H1 (cell line): ENCODE measurements at regions not wholly inside any gene's neighbourhood (a gene's known extent, or its start where the extent isn't known, plus 50 kb on each side); places are given as distances from the start of the nearest gene placed in this dataset.

Experiments
- CTCF ChIA-PET: fragments of 300-600 bp; sonication (Branson Sonifier 250); formaldehyde crosslinking; loops from one replicate; lab custom pipeline; 2021; ENCODE audit not compliant: partially characterized antibody; lab: Charles Lee
- POLR2A ChIA-PET: fragments of 300-600 bp; sonication (Branson Sonifier 250); formaldehyde crosslinking; loops from one replicate; lab custom pipeline; 2021; ENCODE audit warnings: inconsistent platforms; ENCODE audit not compliant: partially characterized antibody; lab: Charles Lee
- DNase-seq, 2 experiments: peaks; one replicate each; pipeline versions ENCODE4 v3.0.0 to v3.0.0-alpha.2; 2010 to 2022; ENCODE audit warnings: low spot score in 2 of 2, low read depth in 1 of 2, mixed read lengths in 1 of 2
- FAIRE-seq: peaks from 2 replicates; lab custom pipeline; 2011; peaks lifted over from hg19 to GRCh38; lab: Jason Lieb, UNC
- H2AFZ ChIP-seq: 2 replicates; pipeline ENCODE4 v1.8.1; 2012; ENCODE audit warnings: low read length, inconsistent platforms
- H2AK5ac ChIP-seq: 2 replicates; pipeline ENCODE4 v1.6.1; 2013; ENCODE audit warnings: low read depth, low read length
- H2BK120ac ChIP-seq: replicated peaks from 2 replicates; pipeline ENCODE3; 2013; ENCODE audit warnings: low read depth, low read length, inconsistent platforms
- H2BK12ac ChIP-seq: 2 replicates; pipeline ENCODE4 v1.6.1; 2013; ENCODE audit warnings: low read depth, low read length
- H2BK15ac ChIP-seq: 2 replicates; pipeline ENCODE4 v1.6.1; 2013; ENCODE audit warnings: low read length
- H2BK20ac ChIP-seq: 2 replicates; pipeline ENCODE4 v1.6.1; 2013; ENCODE audit warnings: low read length
- H2BK5ac ChIP-seq: 2 replicates; pipeline ENCODE4 v1.6.1; 2013; ENCODE audit warnings: low read depth, low read length
- H3K14ac ChIP-seq: 2 replicates; pipeline ENCODE4 v1.6.1; 2013; ENCODE audit warnings: inconsistent platforms; ENCODE audit not compliant: insufficient read length
- H3K18ac ChIP-seq: 2 replicates; pipeline ENCODE4 v1.6.1; 2013; ENCODE audit warnings: low read length; ENCODE audit errors: extremely low read depth
- H3K23ac ChIP-seq: 2 replicates; pipeline ENCODE4 v1.6.1; 2013; ENCODE audit warnings: inconsistent platforms; ENCODE audit not compliant: insufficient read length
- H3K23me2 ChIP-seq: 2 replicates; pipeline ENCODE4 v1.6.1; 2013; ENCODE audit warnings: low read depth, low read length
- H3K27ac ChIP-seq: 2 replicates; pipeline ENCODE4 v1.6.1; 2011; ENCODE audit warnings: low read depth, low read length, inconsistent platforms
- H3K27me3 ChIP-seq, 4 experiments: replicated peaks in 1 of 4; 1 replicate in 1 of 4; 2 replicates in 3 of 4; pipeline versions ENCODE4 v1.6.1 to v1.8.1; 2011 to 2013; ENCODE audit warnings: low read length in 3 of 4, mild to moderate bottlenecking in 3 of 4, inconsistent platforms in 2 of 4, mixed read lengths in 2 of 4, moderate library complexity in 1 of 4; ENCODE audit not compliant: control insufficient read depth in 3 of 4, insufficient read depth in 3 of 4; ENCODE audit errors: extremely low read depth in 1 of 4
- H3K36me3 ChIP-seq, 4 experiments: 2 replicates each; pipeline versions ENCODE4 v1.6.1 to v1.8.1; 2011 to 2013; ENCODE audit warnings: mild to moderate bottlenecking in 4 of 4, low read length in 3 of 4, moderate library complexity in 2 of 4, control low read depth in 1 of 4, inconsistent platforms in 1 of 4; ENCODE audit not compliant: insufficient read depth in 4 of 4, control insufficient read depth in 2 of 4
- H3K4ac ChIP-seq: replicated peaks from 2 replicates; pipeline ENCODE3; 2013; ENCODE audit warnings: low read length, low read depth, mixed read lengths, inconsistent platforms; ENCODE audit not compliant: insufficient read length
- H3K4me1 ChIP-seq, 4 experiments: replicated peaks in 1 of 4; 1 replicate in 1 of 4; 2 replicates in 3 of 4; pipeline versions ENCODE4 v1.6.1 to v1.8.1; 2011 to 2013; ENCODE audit warnings: low read length in 3 of 4, inconsistent platforms in 2 of 4, mixed read lengths in 1 of 4; ENCODE audit not compliant: insufficient read depth in 4 of 4, control insufficient read depth in 3 of 4
- H3K4me2 ChIP-seq, 2 experiments: 2 replicates each; pipeline versions ENCODE4 v1.6.1 to v1.8.1; 2011 to 2013; ENCODE audit warnings: low read depth in 2 of 2, low read length in 2 of 2, control low read depth in 1 of 2, inconsistent platforms in 1 of 2, mild to moderate bottlenecking in 1 of 2; ENCODE audit not compliant: insufficient read depth in 1 of 2
- H3K4me3 ChIP-seq, 4 experiments: fragments of 200-600, 300-600 bp in 1 of 4; sonication (generic), shearing (Covaris generic), sonication (Bioruptor Twin) in 1 of 4; 2 replicates each; pipeline versions ENCODE4 v1.5.1 to v1.8.1; 2011 to 2016; ENCODE audit warnings: low read length in 4 of 4, low read depth in 3 of 4, control low read depth in 2 of 4, inconsistent platforms in 2 of 4, mild to moderate bottlenecking in 2 of 4, mixed read lengths in 1 of 4, moderate library complexity in 1 of 4; ENCODE audit not compliant: insufficient read depth in 2 of 4; ENCODE audit errors: extremely low read depth in 1 of 4
- H3K56ac ChIP-seq: replicated peaks from 2 replicates; pipeline ENCODE3; 2013; ENCODE audit warnings: low read depth, mild to moderate bottlenecking, mixed read lengths, low read length, inconsistent platforms; ENCODE audit not compliant: insufficient read length
- H3K79me1 ChIP-seq: 2 replicates; pipeline ENCODE4 v1.6.1; 2013; ENCODE audit warnings: low read depth, low read length, control low read depth
- H3K79me2 ChIP-seq, 2 experiments: 2 replicates each; pipeline versions ENCODE4 v1.6.1 to v1.8.1; 2012 to 2013; ENCODE audit warnings: low read length in 2 of 2, mild to moderate bottlenecking in 2 of 2, inconsistent platforms in 1 of 2; ENCODE audit not compliant: insufficient read depth in 2 of 2, control insufficient read depth in 1 of 2
- H3K9ac ChIP-seq, 4 experiments: replicated peaks in 1 of 4; 1 replicate in 1 of 4; 2 replicates in 3 of 4; pipeline versions ENCODE4 v1.6.1 to v1.8.1; 2011 to 2013; ENCODE audit warnings: low read depth in 3 of 4, low read length in 3 of 4, control low read depth in 2 of 4, mild to moderate bottlenecking in 2 of 4, moderate library complexity in 2 of 4, inconsistent platforms in 1 of 4; ENCODE audit errors: extremely low read depth in 1 of 4
- H3K9me3 ChIP-seq, 2 experiments: 2 replicates each; pipeline versions ENCODE4 v1.6.1 to v1.8.1; 2012 to 2013; ENCODE audit warnings: mild to moderate bottlenecking in 2 of 2, moderate library complexity in 2 of 2, control low read depth in 1 of 2, inconsistent platforms in 1 of 2, low read depth in 1 of 2, low read length in 1 of 2, mixed read lengths in 1 of 2; ENCODE audit not compliant: insufficient read depth in 2 of 2
- H4K20me1 ChIP-seq, 2 experiments: replicated peaks in 1 of 2; 2 replicates each; pipeline versions ENCODE3 to v1.8.1; 2011 to 2013; ENCODE audit warnings: inconsistent platforms in 2 of 2, low read length in 2 of 2, mild to moderate bottlenecking in 1 of 2; ENCODE audit not compliant: insufficient read depth in 2 of 2, control insufficient read depth in 1 of 2
- H4K5ac ChIP-seq: 2 replicates; pipeline ENCODE4 v1.6.1; 2013; ENCODE audit warnings: low read length, low read depth, mixed read lengths, inconsistent platforms; ENCODE audit not compliant: insufficient read length
- H4K8ac ChIP-seq: 2 replicates; pipeline ENCODE4 v1.8.0; 2013; ENCODE audit warnings: mild to moderate bottlenecking, moderate library complexity, low read length, inconsistent platforms; ENCODE audit not compliant: insufficient read depth; ENCODE audit errors: extremely low read depth
- H4K91ac ChIP-seq: replicated peaks from 2 replicates; pipeline ENCODE3; 2013; ENCODE audit warnings: low read length, mixed read lengths, inconsistent platforms; ENCODE audit not compliant: insufficient read length
- BRCA1 ChIP-seq: IDR thresholded peaks from 2 replicates; pipeline ENCODE4 v1.6.1; 2012; ENCODE audit warnings: low read depth, low read length, improper control_type of control experiment
- RBBP5 ChIP-seq: IDR thresholded peaks from 2 replicates; pipeline ENCODE4 v1.7.1; 2012; ENCODE audit warnings: low read depth, mild to moderate bottlenecking, inconsistent platforms, low read length, moderate library complexity, borderline replicate concordance
- SIN3A ChIP-seq, 2 experiments: IDR thresholded peaks in 1 of 2; conservative IDR thresholded peaks in 1 of 2; 2 replicates each; pipeline ENCODE4 v1.6.1; 2011 to 2012; ENCODE audit warnings: low read length in 2 of 2, improper control_type of control experiment in 1 of 2, low read depth in 1 of 2, mild to moderate bottlenecking in 1 of 2
- SIX5 ChIP-seq: IDR thresholded peaks from 2 replicates; pipeline ENCODE4 v1.6.1; 2011; ENCODE audit warnings: mild to moderate bottlenecking, low read depth, low read length
- WGBS, 2 experiments: shearing (Covaris generic) in 1 of 2; methylation state at CpG; one replicate each; pipeline versions ENCODE4 v1.1.6 to v1.1.7; 2013 to 2015; ENCODE audit warnings: low lambda C conversion rate in 2 of 2, mixed read lengths in 2 of 2, inconsistent platforms in 1 of 2, low coverage in 1 of 2, missing lambda C conversion rate in 1 of 2; ENCODE audit not compliant: insufficient replicate concordance in 2 of 2, insufficient coverage in 1 of 2, insufficient read length in 1 of 2; ENCODE audit errors: extremely low coverage in 1 of 2, missing lambda C conversion rate in 1 of 2; 5-methylcytosine and 5-hydroxymethylcytosine counted together

- H3K4me2 ChIP-seq: no peak overlapping the region
- H4K91ac ChIP-seq: no peak overlapping the region
- H3K23ac ChIP-seq: no peak overlapping the region
- no peak overlapping the region for H3K4me3 ChIP-seq
- H3K9me3 ChIP-seq: peaks cover 3 to 6% of the 10 kb centered on the region in 2 experiments; a peak in 1 of 4 replicates
- H3K56ac ChIP-seq: no peak overlapping the region
- no peak overlapping the region for H3K9ac ChIP-seq
- no peak overlapping the region for H2BK120ac ChIP-seq
- H4K20me1 ChIP-seq: no peaks in the 10 kb centered on the region
- H2AFZ ChIP-seq: no peak overlapping the region
- ChIA-PET CTCF (interaction anchor here (0.9 to 1.4 kb wide), 6 partner anchors 9 to 369 kb away, joined by 3 to 5 read pairs (median 4); no protein-coding TSS in a partner anchor), POLR2A (no interaction called here)
- no peak for TF ChIP-seq SIX5
- TF ChIP-seq SIN3A (conservative IDR thresholded peaks at IDR 0.05 in 1 of 2, IDR thresholded peaks at IDR 0.05 in 1 of 2; ENCODE audit: low read depth in 1 of 2, low read length in 2 of 2): no peak
- TF ChIP-seq BRCA1: no peak
- TF ChIP-seq RBBP5: no peak
- no peaks in the 10 kb centered on the region for H3K79me2 ChIP-seq
- DNase-seq (no peak), FAIRE-seq (no peak)
- H2BK12ac ChIP-seq: no peak overlapping the region
- no peaks in the 10 kb centered on the region for H3K27me3 ChIP-seq
- no peaks in the 10 kb centered on the region for H3K4me1 ChIP-seq
- H3K27ac ChIP-seq: no peak overlapping the region
- no peaks in the 10 kb centered on the region for H3K36me3 ChIP-seq
- H3K79me1 ChIP-seq: no peaks in the 10 kb centered on the region
- H3K23me2 ChIP-seq: no peaks in the 10 kb centered on the region
- WGBS, 2 experiments: 96% methylated on average over 1 of the region's 1 CpG; no CpG with 5 or more reads in 1 of the 2 experiments
- H4K8ac ChIP-seq: no peak overlapping the region
- no peak overlapping the region for H2BK15ac ChIP-seq
- no peak overlapping the region for H4K5ac ChIP-seq
- H2AK5ac ChIP-seq: no peak overlapping the region
- H3K18ac ChIP-seq: no peak overlapping the region
- H2BK20ac ChIP-seq: no peak overlapping the region
- H3K14ac ChIP-seq: no peak overlapping the region
- no peak overlapping the region for H3K4ac ChIP-seq
- no peak overlapping the region for H2BK5ac ChIP-seq
These were observed 166.1 kb downstream of the C11orf91 start for GRCh38 chr11:33534575-33534974.
